Stimulated activated CD4-positive, alpha-beta T cell treated with anti-CD3 and anti-CD28 coated beads, Interleukin-1b, Interleukin-23, amount 100 ng/mL, for 48 hours (primary cell): ENCODE measurements at regions not wholly inside any gene's neighbourhood (a gene's known extent, or its start where the extent isn't known, plus 50 kb on each side); places are given as distances from the start of the nearest gene placed in this dataset.
"Not testable (repeated sequence)": the region's sequence is repeated elsewhere in the genome, so short reads cannot be mapped to it uniquely, and the experiment has no call there.

Experiments
- DNase-seq: peaks from one replicate; pipeline ENCODE4 v3.0.0-alpha.2; 2020

DNA sequence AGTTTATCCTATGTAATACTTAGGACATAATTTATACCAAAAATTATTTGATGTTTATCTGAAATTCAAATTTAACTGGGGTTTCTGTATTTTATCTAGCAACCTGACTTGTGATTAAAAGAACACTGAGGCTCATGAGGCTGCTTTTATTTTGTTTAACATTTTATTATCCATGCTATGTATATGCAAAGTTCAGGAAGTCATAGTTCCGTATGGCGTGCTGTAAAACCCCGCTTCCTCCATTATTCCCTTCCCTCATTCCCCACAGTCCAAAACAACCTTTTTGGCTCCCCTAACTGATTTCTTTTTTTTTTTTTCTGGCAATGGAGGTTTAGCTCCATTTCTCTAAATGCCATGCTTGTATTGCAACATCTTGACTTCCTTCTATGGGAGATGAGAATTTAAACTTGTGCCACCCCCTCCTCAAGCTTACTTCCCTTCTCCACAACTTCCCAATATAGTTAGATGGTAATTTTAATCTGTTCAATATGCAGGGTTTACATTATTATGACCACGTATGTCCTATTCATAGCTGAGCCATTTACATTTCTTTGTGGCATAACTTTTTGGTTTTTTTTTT is 138.0 kb upstream of the DNAH14 start:
- no peak for DNase-seq

DNA sequence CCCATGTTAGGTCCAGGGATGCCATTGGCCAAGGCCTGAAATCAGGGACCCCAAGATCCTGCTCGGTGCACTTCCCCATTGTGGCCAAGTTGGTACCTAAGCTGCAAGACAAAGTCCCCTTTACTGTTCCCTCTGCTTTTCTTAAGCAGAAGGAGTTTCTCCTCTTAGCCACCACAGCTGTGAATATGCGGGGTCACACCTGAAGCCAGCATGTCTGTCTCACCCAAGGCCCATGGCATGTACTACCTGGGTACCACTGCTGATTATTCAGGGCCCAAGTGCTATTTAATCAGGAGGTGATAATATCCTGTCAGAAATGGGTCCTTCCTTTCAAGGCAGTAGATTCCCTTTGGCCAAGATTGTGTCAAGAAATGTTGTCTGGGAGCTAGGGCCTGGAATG is 133.9 kb upstream of the DNAH14 start:
- DNase-seq, result no peak

DNA sequence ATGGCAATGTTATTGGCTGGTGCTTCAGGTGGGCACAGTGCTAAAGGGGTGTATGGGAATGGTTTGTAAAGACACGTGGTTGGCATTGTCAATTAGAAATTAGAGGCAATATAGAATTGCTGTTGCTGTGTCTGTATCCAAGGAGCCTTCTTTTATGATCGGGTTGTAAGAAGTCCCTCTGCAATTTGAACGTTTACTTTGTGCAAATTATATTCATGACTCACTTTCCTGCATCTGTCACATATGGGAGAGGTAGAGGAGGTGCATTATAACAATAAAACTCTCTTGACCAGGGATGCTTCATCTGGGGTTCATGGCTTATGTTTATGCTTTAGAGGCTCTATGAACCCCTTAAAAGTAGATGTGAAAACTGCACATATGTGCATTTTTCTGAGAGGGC is 130.4 kb upstream of the DNAH14 start:
- no peak for DNase-seq

DNA sequence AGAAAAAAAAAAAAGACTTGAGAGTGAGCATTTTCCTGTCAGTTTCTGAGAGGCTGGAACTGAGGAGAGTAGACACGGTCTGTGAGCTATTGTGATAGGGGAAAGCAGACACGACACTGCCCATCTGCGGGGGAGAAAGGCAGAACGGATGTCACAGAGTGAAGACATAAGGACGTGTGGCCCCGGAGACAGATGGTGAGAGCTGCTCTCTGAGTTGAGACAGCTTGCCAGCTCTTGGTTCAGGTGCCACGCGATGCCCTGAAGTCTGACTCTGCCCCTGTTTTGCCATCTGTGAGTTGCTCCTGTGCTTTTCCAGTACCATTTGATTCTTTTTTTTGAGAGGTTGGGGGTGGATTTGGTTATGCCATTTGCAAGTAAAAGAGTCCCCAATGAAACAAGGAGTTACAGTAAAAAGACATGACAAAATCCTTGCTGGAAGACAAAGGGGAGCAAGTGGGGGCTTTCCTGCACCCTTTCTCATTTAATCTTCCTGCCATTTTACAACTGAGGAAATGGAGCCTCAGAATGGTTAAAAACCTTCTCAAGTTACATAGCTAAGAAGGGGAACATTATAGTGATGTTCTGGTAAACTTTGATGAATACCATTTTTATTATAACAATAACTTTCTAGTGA is 128.9 kb upstream of the DNAH14 start:
- no peak for DNase-seq

DNA sequence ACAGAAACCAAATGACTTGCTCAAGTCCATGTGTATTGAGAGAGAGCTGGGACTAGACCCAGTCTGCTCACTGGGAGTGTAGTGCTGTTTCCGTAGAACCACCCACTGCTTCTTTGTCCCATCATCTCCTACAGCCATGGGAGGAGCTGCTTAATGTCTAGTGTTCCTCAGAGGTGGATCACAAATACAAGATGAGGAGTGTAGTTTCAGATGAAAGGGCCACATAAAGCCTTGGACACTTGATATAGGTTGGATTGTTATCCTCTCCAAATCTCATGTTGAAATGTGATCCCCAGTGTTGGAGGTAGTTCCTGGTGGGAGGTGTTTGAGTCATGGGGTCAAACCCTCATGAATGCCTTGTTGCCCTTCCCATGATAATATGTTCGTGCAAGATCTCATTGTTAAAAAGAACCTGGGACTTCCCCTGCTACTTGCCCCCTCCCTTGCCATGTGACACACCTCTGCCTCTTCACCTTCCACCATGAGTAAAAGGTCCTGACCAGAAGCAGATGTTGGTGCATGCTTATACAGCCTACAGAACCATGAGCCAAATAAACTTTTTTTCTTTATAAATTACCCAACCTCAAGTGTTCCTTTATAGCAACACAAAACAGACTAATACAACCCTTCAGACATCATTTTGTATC is 127.5 kb upstream of the DNAH14 start:
- no peak for DNase-seq

DNA sequence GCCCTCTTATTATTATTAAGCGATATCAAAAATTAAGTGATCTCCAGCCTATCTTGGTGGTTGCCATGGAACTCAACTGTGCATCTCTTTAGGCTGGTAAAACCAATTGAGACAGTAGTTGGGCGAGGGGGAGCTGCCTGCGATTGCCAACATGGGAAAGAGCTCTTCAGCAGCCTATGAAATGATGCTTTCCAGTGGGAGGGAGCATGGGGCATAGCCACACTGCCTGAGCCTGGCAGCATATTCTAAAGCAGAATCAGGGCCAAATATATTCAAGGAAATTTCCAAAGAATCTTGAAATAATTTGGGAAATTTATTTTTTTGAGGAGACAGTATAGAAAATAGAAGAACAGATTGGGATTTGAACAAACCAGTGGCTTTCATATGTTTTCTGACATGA is 126.9 kb upstream of the DNAH14 start:
- DNase-seq, result no peak

DNA sequence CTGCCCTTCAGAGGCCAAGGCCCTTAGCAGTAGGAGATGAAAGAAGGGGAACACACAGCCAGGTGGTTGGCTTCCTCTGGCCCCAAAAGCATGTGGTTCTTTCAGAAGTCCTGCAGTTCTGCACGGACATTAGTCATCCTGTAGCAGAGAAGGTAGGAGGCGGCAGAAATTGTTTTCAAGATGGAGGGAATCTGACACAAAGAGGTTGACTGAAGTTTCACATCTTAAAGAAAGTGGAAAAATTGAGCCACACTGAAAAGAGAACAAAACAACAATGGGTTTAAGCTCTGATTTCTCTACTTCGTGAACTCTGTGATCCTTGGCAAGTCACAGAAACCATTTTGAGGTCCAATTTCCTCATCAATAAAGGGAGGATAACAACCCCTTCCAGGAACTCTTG is 125.3 kb upstream of the DNAH14 start:
- DNase-seq, result no peak

DNA sequence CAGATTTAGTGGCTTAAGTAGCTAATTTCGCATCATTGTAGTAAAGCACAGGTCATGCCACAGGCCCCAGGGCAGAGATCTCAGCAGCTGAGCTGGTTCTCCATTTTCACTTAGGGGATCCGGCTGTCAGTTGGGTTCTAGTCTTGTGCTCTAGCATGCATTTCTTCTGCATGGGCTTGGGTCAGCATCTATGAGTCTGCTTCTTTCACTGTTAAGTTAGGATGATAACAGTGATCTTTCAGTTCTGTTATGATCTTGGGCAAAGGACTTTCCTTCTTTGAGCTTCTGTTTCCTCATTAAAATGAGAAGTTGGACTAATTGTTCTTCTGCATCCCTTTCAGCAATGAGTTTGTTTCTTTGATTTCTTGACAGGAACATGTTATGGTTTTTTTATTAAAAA is 123.6 kb upstream of the DNAH14 start:
- DNase-seq, result no peak

DNA sequence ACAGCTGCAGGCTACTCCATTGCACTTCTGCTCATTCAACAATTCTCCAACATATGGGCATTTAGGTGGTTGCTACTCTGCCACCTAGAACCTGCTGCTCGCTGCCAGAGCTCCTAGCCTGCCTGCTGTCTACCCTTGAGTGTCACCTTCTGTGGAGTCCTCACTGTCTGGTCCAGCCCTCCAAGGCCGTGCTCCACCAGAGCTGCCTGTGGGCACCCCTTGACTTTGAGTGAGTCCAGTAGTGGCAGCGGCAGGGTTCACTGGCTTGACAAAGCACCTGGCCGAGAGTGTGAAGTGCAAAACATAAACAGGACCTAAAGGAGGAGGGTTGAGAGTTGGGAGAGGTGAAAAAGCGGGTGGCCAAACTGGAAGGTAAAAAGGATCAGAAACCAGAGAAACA is 120.3 kb upstream of the DNAH14 start:
- no peak for DNase-seq

DNA sequence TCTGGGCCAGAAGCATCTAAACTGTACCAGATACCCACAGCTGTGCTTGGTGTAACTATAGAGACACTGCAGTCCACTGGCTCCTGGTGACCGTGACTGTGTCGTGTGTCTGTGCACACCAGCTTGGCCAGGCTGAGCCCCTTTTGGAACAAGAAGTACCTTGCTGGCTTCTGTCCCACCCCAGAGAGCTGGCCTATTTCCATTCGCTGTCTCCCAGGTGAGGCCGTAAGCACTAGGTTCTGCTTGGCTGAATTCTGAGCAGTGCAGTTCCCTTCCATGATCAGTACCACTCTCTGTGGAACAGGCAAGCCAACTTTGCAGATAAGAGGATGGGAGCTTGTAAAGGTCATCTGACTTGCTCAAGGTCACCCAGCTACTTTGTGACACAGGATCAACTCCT is 119.9 kb upstream of the DNAH14 start:
- DNase-seq, result no peak

DNA sequence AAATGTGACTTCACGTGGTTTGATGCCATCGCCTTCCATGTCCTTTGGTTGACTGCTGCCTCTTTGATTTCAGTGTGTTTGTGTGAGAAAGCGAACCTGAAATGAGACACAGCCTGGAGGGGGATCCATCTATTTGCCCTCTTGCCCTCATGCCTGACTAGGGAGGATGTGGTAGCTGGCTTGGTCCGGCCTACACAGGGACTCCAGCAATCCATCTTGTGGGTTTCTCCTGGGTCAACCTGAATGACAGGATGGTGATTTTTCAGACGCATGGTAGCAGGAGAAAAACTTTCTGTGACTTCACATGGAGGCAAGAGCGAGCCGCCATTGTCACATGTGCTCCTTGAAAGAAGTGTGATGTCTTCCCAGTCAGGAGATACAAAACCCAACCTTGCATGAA is 117.9 kb upstream of the DNAH14 start:
- DNase-seq, result no peak

DNA sequence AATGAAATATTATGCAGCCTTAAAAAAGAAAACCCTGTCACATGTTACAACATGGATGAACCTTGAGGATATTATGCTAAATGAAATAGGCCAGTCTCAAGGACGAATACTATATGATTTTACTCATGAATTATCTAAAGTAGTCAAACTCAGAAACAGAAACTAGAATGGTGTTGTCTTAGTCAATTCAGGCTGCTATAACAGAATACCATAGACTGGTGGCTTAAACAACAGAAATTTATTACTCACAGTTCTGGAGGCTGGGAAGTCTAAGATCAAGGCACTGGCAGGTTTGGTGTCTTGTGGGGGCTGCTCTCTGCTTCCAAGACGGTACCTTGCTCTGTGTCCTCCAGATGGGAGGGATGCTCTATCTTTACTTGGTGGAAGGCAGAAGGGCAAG is 113.8 kb upstream of the DNAH14 start:
- DNase-seq, result no peak

DNA sequence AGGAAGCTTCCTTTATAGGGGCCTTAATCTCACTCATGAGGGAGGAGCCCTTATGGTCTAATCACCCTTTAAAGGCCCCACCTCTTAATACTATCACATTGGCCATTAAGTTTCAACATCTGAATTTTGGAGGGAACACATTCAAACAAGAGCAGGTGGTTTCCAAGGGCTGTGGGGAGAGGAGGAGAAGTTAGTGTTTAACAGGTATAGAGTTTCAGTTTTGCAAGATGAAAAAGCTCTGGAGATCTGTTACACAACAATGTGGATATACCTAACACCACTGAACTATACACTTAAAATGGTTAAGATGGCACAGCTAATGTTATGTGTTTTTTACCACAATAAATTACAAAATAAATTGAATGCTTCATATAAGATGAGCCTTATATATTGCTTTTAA is 113.4 kb upstream of the DNAH14 start:
- DNase-seq, result no peak

DNA sequence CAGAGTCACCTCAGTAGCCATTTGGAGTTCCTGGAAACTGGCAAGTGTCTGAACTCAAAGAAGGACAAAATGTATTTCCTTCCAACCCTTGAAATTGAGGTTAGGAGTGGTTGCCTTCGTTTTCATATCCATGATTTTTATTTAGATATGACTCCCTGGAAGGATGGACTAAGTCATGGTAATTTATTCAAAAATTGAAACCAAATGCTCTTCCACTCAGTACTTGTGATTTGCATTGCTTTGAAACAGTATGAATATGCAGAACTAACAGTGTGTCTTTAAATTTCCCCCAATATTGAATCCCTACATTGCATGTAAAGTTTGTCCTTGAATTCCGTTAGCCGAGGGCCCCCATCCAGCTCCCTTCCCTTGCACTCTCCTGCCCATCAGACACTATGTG is 112.1 kb upstream of the DNAH14 start:
- DNase-seq, result no peak

DNA sequence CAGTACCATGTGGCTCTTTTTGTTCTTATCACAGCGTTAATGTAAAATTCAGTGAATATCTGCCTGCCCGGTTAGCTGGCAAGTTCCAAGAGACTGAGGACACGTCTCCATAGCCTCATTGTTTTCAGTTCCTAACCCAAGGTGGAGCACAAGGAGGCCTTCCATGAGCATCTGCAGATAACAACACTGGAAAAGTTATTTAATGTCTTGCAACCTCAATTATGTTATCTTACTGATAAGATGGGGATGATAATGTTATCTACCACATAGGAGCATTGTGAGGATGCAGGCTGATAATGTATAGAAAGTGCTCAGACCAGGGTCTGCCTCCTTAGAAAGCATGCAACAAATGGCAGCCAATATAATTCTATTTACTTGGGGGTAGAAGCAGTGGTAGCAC is 109.6 kb upstream of the DNAH14 start:
- no peak for DNase-seq

DNA sequence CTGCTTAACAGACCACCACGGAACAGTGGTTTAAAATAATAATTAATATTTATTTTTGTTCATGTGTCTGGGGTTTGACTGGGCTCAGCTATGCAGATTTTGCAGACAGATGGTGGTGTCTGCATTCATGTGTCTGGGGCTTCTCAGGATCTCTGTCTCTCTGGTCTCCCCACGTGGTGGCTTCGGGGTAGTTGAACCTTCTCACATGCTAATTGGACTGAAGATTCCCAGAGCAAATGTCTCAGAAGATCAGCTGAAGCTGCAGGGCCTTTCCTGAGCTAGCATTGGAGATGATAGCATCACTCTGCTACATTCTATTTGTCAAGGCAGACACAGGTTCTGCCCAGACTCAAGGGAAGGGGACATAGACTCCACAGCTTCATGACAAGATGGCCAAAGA is 109.1 kb upstream of the DNAH14 start:
- DNase-seq, result no peak

DNA sequence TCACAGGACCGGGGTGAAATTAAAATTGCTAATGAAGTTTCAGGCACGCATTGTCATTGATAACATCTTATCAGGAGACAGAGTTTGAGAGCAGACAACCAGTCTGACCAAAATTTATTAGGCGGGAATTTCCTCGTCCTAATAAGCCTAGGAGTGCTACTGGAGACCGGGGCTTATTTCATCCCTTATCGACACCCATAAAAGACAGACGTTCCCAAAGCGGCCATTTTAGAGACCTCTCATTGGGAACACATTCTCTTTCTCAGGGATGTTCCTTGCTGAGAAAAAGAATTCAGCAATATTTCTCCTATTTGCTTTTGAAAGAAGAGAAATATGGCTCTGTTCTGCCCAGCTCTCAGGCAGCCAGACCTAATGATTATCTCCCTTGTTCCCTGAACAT is 107.7 kb upstream of the DNAH14 start:
- not testable (repeated sequence) for DNase-seq

DNA sequence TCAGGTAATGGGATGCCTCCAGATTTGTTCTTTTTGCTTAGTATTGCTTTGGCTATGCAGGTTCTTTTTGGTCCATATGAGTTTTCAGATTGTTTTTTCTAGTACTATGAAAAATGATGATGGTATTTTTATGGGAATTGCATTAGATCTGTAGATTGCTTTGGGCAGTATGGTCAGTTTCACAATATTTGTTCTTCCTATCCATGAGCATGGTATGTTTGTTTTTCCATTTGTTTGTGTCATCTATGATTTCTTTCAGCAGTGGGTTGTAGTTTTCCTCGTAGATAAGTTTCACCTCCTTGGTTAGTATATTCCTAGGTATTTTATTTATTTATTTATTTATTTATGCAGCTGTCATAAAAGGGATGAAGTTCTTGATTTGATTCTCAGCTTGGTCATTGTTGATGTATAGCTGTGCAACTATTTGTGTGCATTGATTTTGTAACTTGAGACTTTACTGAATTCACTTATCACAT is 103.9 kb upstream of the DNAH14 start:
- no peak for DNase-seq

DNA sequence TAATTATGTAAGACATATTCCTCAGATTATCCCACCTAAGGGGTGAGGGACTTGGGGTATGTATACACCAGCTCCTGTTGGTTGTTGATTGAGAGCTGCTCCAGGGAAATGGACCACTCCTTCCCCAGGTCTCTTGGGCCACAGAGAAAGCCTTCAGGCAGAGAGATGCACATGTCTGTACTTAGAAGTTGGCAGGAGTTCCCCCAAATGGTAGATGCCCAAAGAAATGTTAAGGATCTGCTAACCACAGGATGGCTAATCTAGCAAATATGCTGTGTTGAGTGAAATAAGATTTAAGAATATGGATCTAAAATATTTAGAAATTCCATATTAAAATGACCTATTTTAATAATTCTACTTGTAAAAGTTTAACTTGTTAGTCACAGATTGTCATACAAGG is 100.8 kb upstream of the DNAH14 start:
- no peak for DNase-seq

DNA sequence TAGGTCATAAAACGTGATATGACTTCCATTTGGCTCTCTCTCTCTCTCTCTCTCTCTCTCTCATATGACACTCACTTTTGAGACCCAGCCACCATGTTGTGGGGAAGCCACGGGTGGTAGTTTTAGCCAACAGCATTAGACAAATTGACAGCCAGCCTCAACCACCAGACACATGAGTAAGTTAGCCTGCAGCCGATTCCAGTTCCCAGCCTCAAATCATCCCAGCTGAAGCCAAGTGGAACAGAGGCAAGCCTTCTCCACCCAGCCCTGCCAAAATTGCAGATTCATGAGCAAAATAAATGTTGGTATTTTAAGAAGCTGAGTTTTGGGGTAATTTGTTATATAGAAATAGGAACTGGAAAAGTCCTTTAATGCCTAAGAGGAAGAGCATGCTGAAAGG is 98.0 kb upstream of the DNAH14 start:
- DNase-seq, result no peak

DNA sequence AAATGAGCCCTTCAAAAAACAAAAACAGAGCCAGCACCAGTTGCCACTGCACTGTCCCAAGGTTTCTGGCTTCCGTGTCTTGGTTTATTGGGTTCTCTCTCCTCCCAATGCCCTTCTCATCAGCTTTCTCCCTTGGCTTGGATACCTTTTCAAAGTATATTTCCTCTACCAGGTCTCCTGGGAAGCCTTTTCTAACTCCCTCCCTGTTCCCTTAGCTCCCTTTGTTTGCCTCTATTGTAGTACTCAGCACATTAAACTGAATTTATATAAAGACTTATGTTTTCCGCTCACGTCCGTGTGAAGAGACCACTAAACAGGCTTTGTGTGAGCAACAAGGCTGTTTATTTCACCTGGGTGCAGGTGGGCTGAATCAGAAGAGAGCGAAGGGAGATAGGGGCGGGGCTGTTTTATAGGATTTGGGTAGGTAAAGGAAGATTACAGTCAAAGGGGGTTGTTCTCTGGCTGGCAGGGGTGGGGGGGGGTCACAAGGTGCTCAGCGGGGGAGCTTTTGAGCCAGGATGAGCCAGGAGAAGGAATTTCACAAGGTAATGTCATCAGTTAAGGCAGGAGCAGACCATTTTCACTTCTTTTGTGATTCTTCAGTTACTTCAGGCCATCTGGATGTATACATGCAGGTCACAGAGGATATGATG is 89.7 kb upstream of the DNAH14 start:
- not testable (repeated sequence) for DNase-seq

DNA sequence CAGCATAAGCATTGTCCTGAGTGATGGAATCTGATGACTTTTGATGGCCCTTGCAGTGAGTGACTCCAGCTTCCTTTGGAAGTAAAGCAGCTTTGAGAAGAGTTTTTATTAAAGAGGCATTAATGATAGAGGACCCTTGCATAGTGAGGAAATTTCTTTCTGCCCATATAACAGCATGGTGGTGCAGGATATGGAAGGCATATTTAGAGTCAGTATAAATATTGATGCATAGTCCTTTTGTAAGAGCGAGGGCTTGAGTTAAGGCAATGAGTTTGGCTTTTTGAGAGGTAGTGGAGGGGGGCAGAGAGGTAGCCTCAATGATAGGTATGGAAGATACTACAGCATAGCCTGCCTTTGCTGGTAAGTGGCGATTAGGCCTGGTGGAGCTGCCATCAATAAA is 87.7 kb upstream of the DNAH14 start:
- DNase-seq, result not testable (repeated sequence)

DNA sequence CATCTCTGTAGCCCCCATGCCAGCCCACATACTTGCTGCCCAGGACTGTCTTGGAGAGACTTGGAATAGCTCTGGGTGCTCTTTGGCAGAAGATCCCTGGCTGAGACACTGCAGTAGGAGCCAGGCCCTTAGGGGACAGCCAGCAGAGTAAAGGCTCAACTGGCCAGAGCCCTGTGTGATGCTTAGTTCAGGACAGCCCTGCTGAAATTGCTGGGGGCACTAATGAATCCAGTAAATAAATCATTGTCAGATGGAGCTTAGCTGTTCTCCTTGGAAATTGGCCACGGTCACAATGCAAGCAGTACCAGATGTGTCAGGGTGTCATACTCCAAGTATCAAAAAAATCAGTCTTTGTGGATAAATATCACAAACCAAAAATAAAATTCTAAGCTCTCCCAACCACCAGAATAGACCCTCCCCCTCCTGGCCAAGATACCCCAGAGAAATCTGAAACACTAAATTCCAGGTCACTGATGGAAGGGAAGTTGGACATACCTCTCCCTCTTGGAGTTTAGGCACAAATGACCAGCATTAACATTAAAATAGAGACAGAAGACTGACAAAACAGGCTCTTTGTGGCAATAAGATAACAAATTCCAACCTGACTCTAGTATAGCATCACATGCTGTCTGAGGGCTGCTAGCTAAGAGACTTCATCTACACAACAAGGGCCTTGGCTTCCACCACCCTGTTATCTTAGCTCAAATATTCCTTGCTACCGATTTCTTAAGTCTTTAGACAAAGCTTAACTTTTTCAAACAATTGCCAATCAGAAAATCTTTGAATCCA is 83.2 kb upstream of the DNAH14 start:
- no peak for DNase-seq
